Natural killer cell (primary cell): ENCODE measurements at regions not wholly inside any gene's neighbourhood (a gene's known extent, or its start where the extent isn't known, plus 50 kb on each side); places are given as distances from the start of the nearest gene placed in this dataset.

ENCODE experiments used
- ATAC-seq, 3 donors: fragments of 150-1000 bp in 2 of 3; fragments of 200-7000 bp in 1 of 3; cut with Tn5 transposase; 1 replicate in 1 of 3; 2 replicates in 2 of 3; pipeline ENCODE4 v1.10.0; 2021; ENCODE audit warnings: mild to moderate bottlenecking in 2 of 3, moderate library complexity in 2 of 3
- DNase-seq, 2 donors: peaks; one replicate each; pipeline versions ENCODE4 v3.0.0 to v3.0.0-alpha.2; 2013 to 2021; ENCODE audit warnings: mixed read lengths in 1 of 2
- H3K27ac ChIP-seq: one replicate; pipeline ENCODE4 v1.5.1; 2013; ENCODE audit warnings: mild to moderate bottlenecking, low read length
- H3K27me3 ChIP-seq: one replicate; pipeline ENCODE4 v1.6.1; 2013; ENCODE audit warnings: low read length; ENCODE audit not compliant: control insufficient read depth, insufficient read depth
- H3K36me3 ChIP-seq: one replicate; pipeline ENCODE4 v1.6.1; 2013; ENCODE audit warnings: low read length; ENCODE audit not compliant: control insufficient read depth, insufficient read depth
- H3K4me1 ChIP-seq: one replicate; pipeline ENCODE4 v1.6.1; 2013; ENCODE audit warnings: low read length; ENCODE audit not compliant: control insufficient read depth, insufficient read depth
- H3K4me3 ChIP-seq: one replicate; pipeline ENCODE4 v1.5.1; 2013; ENCODE audit warnings: low read length
- H3K9me3 ChIP-seq: one replicate; pipeline ENCODE4 v1.6.1; 2013; ENCODE audit warnings: low read length; ENCODE audit not compliant: control insufficient read depth, insufficient read depth
- H3K27ac Mint-ChIP-seq, 2 donors: one replicate each; pipeline ENCODE4 v1.8.0; 2022; ENCODE audit warnings: mild to moderate bottlenecking in 2 of 2, mixed read lengths in 2 of 2, moderate library complexity in 1 of 2
- H3K27me3 Mint-ChIP-seq, 2 donors: one replicate each; pipeline ENCODE4 v1.8.0; 2022; ENCODE audit warnings: low read depth in 2 of 2, mixed read lengths in 2 of 2
- H3K36me3 Mint-ChIP-seq: one replicate; pipeline ENCODE4 v1.8.0; 2022; ENCODE audit warnings: mixed read lengths
- H3K4me1 Mint-ChIP-seq, 2 donors: one replicate each; pipeline ENCODE4 v1.8.0; 2022; ENCODE audit warnings: mixed read lengths in 2 of 2
- H3K4me3 Mint-ChIP-seq: one replicate; pipeline ENCODE4 v1.8.0; 2022; ENCODE audit warnings: mild to moderate bottlenecking, moderate library complexity, mixed read lengths
- H3K9me3 Mint-ChIP-seq, 2 donors: one replicate each; pipeline ENCODE4 v1.8.0; 2022; ENCODE audit warnings: mixed read lengths in 2 of 2
- CTCF ChIP-seq: fragments of 200-600 bp; IDR thresholded peaks from one replicate; pipeline ENCODE4 v1.8.0; 2022; ENCODE audit warnings: antibody characterized with exemption
- WGBS: methylation state at CpG from one replicate; pipeline ENCODE4 v1.1.7; 2013; ENCODE audit warnings: missing lambda C conversion rate; ENCODE audit not compliant: insufficient coverage; 5-methylcytosine and 5-hydroxymethylcytosine counted together
- intact Hi-C: fragments of 100-400 bp; cut with micrococcal nuclease; formaldehyde crosslinking; loops from one replicate; pipeline ENCODE4 v1.14.2; 2022

GRCh38 chr6:81455641-81456040 lies 296.8 kb downstream of the TENT5A start:
- Mint-ChIP-seq H3K4me1 (no peaks in the 10 kb centered on the region), H3K36me3 (no peaks in the 10 kb centered on the region), H3K27ac (no peak overlapping the region), H3K4me3 (no peak overlapping the region), H3K27me3 (no peaks in the 10 kb centered on the region), H3K9me3 (peaks cover 0 to 2% of the 10 kb centered on the region in 2 donors)
- intact Hi-C loops: no loop called here
- Histone ChIP-seq H3K4me3 (no peak overlapping the region), H3K27ac (no peak overlapping the region), H3K9me3 (no peaks in the 10 kb centered on the region), H3K36me3 (no peaks in the 10 kb centered on the region), H3K27me3 (no peaks in the 10 kb centered on the region), H3K4me1 (no peaks in the 10 kb centered on the region)
- WGBS: 87% methylated on average over 1 of the region's 1 CpG
- no peak for DNase-seq
- no peak for ATAC-seq
- no peak for TF ChIP-seq CTCF

- 71% methylated on average over 2 of the region's 2 CpGs for WGBS
- Mint-ChIP-seq H3K4me1 (no peaks in the 10 kb centered on the region), H3K36me3 (no peaks in the 10 kb centered on the region), H3K4me3 (no peak overlapping the region), H3K9me3 (peaks cover 0 to 5% of the 10 kb centered on the region in 2 donors), H3K27ac (no peak overlapping the region), H3K27me3 (no peaks in the 10 kb centered on the region)
- Histone ChIP-seq H3K27ac (no peak overlapping the region), H3K27me3 (no peaks in the 10 kb centered on the region), H3K4me3 (no peak overlapping the region), H3K36me3 (no peaks in the 10 kb centered on the region), H3K9me3 (no peaks in the 10 kb centered on the region), H3K4me1 (no peaks in the 10 kb centered on the region)
- no peak for TF ChIP-seq CTCF
- ATAC-seq (peak in 1 of 3 donors; percentile 50), DNase-seq (no peak)
- intact Hi-C loops: no loop called here
These were observed 300.7 kb downstream of the TENT5A start for GRCh38 chr6:81451787-81452186.

GRCh38 chr6:81450180-81450579 lies 302.3 kb downstream of the TENT5A start:
- WGBS: 80% methylated on average over 2 of the region's 2 CpGs
- no peak overlapping the region for H3K4me3 Mint-ChIP-seq
- no peaks in the 10 kb centered on the region for H3K4me1 Mint-ChIP-seq
- TF ChIP-seq CTCF: no peak
- no peak overlapping the region for H3K27ac Mint-ChIP-seq
- no peaks in the 10 kb centered on the region for H3K36me3 Mint-ChIP-seq
- no peak for ATAC-seq
- H3K27ac ChIP-seq: no peak overlapping the region
- DNase-seq: no peak
- no peak overlapping the region for H3K4me3 ChIP-seq
- no peaks in the 10 kb centered on the region for H3K27me3 Mint-ChIP-seq
- H3K9me3 ChIP-seq: no peaks in the 10 kb centered on the region
- peaks cover 3 to 6% of the 10 kb centered on the region in 2 donors for H3K9me3 Mint-ChIP-seq
- no peaks in the 10 kb centered on the region for H3K27me3 ChIP-seq
- intact Hi-C loops: no loop called here
- no peaks in the 10 kb centered on the region for H3K36me3 ChIP-seq
- H3K4me1 ChIP-seq: no peaks in the 10 kb centered on the region

GRCh38 chr6:81446509-81446908 lies 306.0 kb downstream of the TENT5A start:
- no peak for ATAC-seq
- no CpG with 5 or more reads among the region's 1 CpG for WGBS
- intact Hi-C loops: no loop called here
- Mint-ChIP-seq H3K4me3 (no peak overlapping the region), H3K36me3 (no peaks in the 10 kb centered on the region), H3K9me3 (peaks cover 3 to 6% of the 10 kb centered on the region in 2 donors), H3K27me3 (no peaks in the 10 kb centered on the region), H3K4me1 (no peaks in the 10 kb centered on the region), H3K27ac (no peak overlapping the region)
- DNase-seq: no peak
- TF ChIP-seq CTCF: no peak
- H3K27ac ChIP-seq: no peak overlapping the region
- no peaks in the 10 kb centered on the region for H3K36me3 ChIP-seq
- H3K4me1 ChIP-seq: no peaks in the 10 kb centered on the region
- H3K9me3 ChIP-seq: peaks cover 7% of the 10 kb centered on the region
- H3K4me3 ChIP-seq: no peak overlapping the region
- no peaks in the 10 kb centered on the region for H3K27me3 ChIP-seq
